ENCODE measurements at regions not wholly inside any gene's neighbourhood (a gene's known extent, or its start where the extent isn't known, plus 50 kb on each side); places are given as distances from the start of the nearest gene placed in this dataset.

- intact Hi-C loops (cut with micrococcal nuclease): no loop called here
- Mint-ChIP-seq H3K27ac (no peak overlapping the region), H3K36me3 (peaks cover 0 to 10% (median 0%) of the 10 kb centered on the region in 5 donors), H3K4me1 (peaks cover 0 to 12% (median 0%) of the 10 kb centered on the region in 7 donors), H3K9me3 (peaks cover 0 to 16% (median 2%) of the 10 kb centered on the region in 11 donors), H3K4me3 (no peak overlapping the region), H3K27me3 (peaks cover 0 to 17% (median 4%) of the 10 kb centered on the region in 5 donors)
- H3K27ac ChIP-seq (ENCODE audit: low read depth, low read length): no peak overlapping the region
- H3K36me3 ChIP-seq (ENCODE audit: control insufficient read depth in 2 of 3, insufficient read depth in 3 of 3, low read length in 3 of 3): no peaks in the 10 kb centered on the region
- CTCF ChIA-PET: no interaction called here
- H3K27me3 ChIP-seq (ENCODE audit: control insufficient read depth in 2 of 2, insufficient read depth in 2 of 2, low read length in 2 of 2): no peaks in the 10 kb centered on the region
- H3K9me3 ChIP-seq (ENCODE audit: control insufficient read depth in 2 of 3, low read length in 3 of 3): peaks cover 0 to 6% (median 0%) of the 10 kb centered on the region in 3 experiments
- no peaks in the 10 kb centered on the region for H3K4me1 ChIP-seq (ENCODE audit: control insufficient read depth in 2 of 2, insufficient read depth in 2 of 2, low read length in 2 of 2)
- ATAC-seq: no peak
- no peak overlapping the region for H3K4me3 ChIP-seq (ENCODE audit: low read length)
- no peak for DNase-seq
- POLR2A ChIA-PET: interaction anchor here (0.6 kb wide), 1 partner anchor 186 kb away, joined by 3 read pairs; no protein-coding TSS in a partner anchor
Measured at GRCh38 chr21:35737899-35738346, 322.4 kb downstream of the SETD4 start.

GRCh38 chr21:35737449-35737848 is 322.9 kb downstream of the SETD4 start:
- Mint-ChIP-seq H3K27me3 (peaks cover 0 to 15% (median 4%) of the 10 kb centered on the region in 5 donors), H3K36me3 (peaks cover 0 to 10% (median 0%) of the 10 kb centered on the region in 5 donors), H3K27ac (no peak overlapping the region), H3K4me1 (peaks cover 0 to 12% (median 0%) of the 10 kb centered on the region in 7 donors), H3K9me3 (peaks cover 0 to 16% (median 2%) of the 10 kb centered on the region in 11 donors), H3K4me3 (no peak overlapping the region)
- Histone ChIP-seq H3K4me3 (ENCODE audit: low read length) (no peak overlapping the region), H3K4me1 (ENCODE audit: control insufficient read depth in 2 of 2, insufficient read depth in 2 of 2, low read length in 2 of 2) (no peaks in the 10 kb centered on the region), H3K27me3 (ENCODE audit: control insufficient read depth in 2 of 2, insufficient read depth in 2 of 2, low read length in 2 of 2) (no peaks in the 10 kb centered on the region), H3K36me3 (ENCODE audit: control insufficient read depth in 2 of 3, insufficient read depth in 3 of 3, low read length in 3 of 3) (no peaks in the 10 kb centered on the region), H3K27ac (ENCODE audit: low read depth, low read length) (no peak overlapping the region), H3K9me3 (ENCODE audit: control insufficient read depth in 2 of 3, low read length in 3 of 3) (peaks cover 0 to 6% (median 0%) of the 10 kb centered on the region in 3 experiments)
- DNase-seq: no peak
- POLR2A ChIA-PET: no interaction called here
- ATAC-seq: no peak
- CTCF ChIA-PET: no interaction called here
- intact Hi-C loops (cut with micrococcal nuclease): no loop called here

- Mint-ChIP-seq H3K4me3 (no peak overlapping the region), H3K27me3 (peaks cover 3 to 34% (median 10%) of the 10 kb centered on the region in 5 donors), H3K27ac (no peak overlapping the region), H3K36me3 (peaks cover 0 to 5% (median 0%) of the 10 kb centered on the region in 5 donors), H3K9me3 (peaks cover 0 to 4% (median 0%) of the 10 kb centered on the region in 11 donors), H3K4me1 (peaks cover 0 to 4% (median 0%) of the 10 kb centered on the region in 7 donors)
- intact Hi-C loops (cut with micrococcal nuclease): no loop called here
- H3K4me3 ChIP-seq (ENCODE audit: low read length): no peak overlapping the region
- ChIA-PET POLR2A (no interaction called here), CTCF (no interaction called here)
- H3K27me3 ChIP-seq (ENCODE audit: control insufficient read depth in 2 of 2, insufficient read depth in 2 of 2, low read length in 2 of 2): no peaks in the 10 kb centered on the region
- DNase-seq (no peak), ATAC-seq (no peak)
- H3K27ac ChIP-seq (ENCODE audit: low read depth, low read length): no peak overlapping the region
- no peaks in the 10 kb centered on the region for H3K4me1 ChIP-seq (ENCODE audit: control insufficient read depth in 2 of 2, insufficient read depth in 2 of 2, low read length in 2 of 2)
- H3K36me3 ChIP-seq (ENCODE audit: control insufficient read depth in 2 of 3, insufficient read depth in 3 of 3, low read length in 3 of 3): no peaks in the 10 kb centered on the region
- no peaks in the 10 kb centered on the region for H3K9me3 ChIP-seq (ENCODE audit: control insufficient read depth in 2 of 3, low read length in 3 of 3)
Measured at GRCh38 chr21:35732788-35733187, 327.5 kb downstream of the SETD4 start.

GRCh38 chr21:35730325-35730724 is 330.0 kb downstream of the SETD4 start:
- Histone ChIP-seq H3K4me1 (ENCODE audit: control insufficient read depth in 2 of 2, insufficient read depth in 2 of 2, low read length in 2 of 2) (no peaks in the 10 kb centered on the region), H3K4me3 (ENCODE audit: low read length) (no peak overlapping the region), H3K36me3 (ENCODE audit: control insufficient read depth in 2 of 3, insufficient read depth in 3 of 3, low read length in 3 of 3) (no peaks in the 10 kb centered on the region), H3K27ac (ENCODE audit: low read depth, low read length) (no peak overlapping the region), H3K27me3 (ENCODE audit: control insufficient read depth in 2 of 2, insufficient read depth in 2 of 2, low read length in 2 of 2) (no peaks in the 10 kb centered on the region), H3K9me3 (ENCODE audit: control insufficient read depth in 2 of 3, low read length in 3 of 3) (no peaks in the 10 kb centered on the region)
- H3K27me3 Mint-ChIP-seq: peaks cover 14 to 48% (median 29%) of the 10 kb centered on the region in 5 donors
- no peaks in the 10 kb centered on the region for H3K36me3 Mint-ChIP-seq
- CTCF ChIA-PET: no interaction called here
- DNase-seq (no peak), ATAC-seq (no peak)
- intact Hi-C loops (cut with micrococcal nuclease): no loop called here
- H3K4me1 Mint-ChIP-seq: no peaks in the 10 kb centered on the region
- no peak overlapping the region for H3K27ac Mint-ChIP-seq
- POLR2A ChIA-PET: no interaction called here
- peaks cover 0 to 2% (median 0%) of the 10 kb centered on the region in 11 donors for H3K9me3 Mint-ChIP-seq
- H3K4me3 Mint-ChIP-seq: no peak overlapping the region

- Mint-ChIP-seq H3K27ac (no peak overlapping the region), H3K4me3 (no peak overlapping the region), H3K27me3 (peaks cover 13 to 46% (median 31%) of the 10 kb centered on the region in 5 donors), H3K9me3 (peaks cover 0 to 4% (median 0%) of the 10 kb centered on the region in 11 donors), H3K4me1 (no peaks in the 10 kb centered on the region), H3K36me3 (no peaks in the 10 kb centered on the region)
- no peak for ATAC-seq
- Histone ChIP-seq H3K9me3 (ENCODE audit: control insufficient read depth in 2 of 3, low read length in 3 of 3) (no peaks in the 10 kb centered on the region), H3K27ac (ENCODE audit: low read depth, low read length) (no peak overlapping the region), H3K4me1 (ENCODE audit: control insufficient read depth in 2 of 2, insufficient read depth in 2 of 2, low read length in 2 of 2) (no peaks in the 10 kb centered on the region), H3K4me3 (ENCODE audit: low read length) (no peak overlapping the region), H3K27me3 (ENCODE audit: control insufficient read depth in 2 of 2, insufficient read depth in 2 of 2, low read length in 2 of 2) (no peaks in the 10 kb centered on the region), H3K36me3 (ENCODE audit: control insufficient read depth in 2 of 3, insufficient read depth in 3 of 3, low read length in 3 of 3) (no peaks in the 10 kb centered on the region)
- intact Hi-C loops (cut with micrococcal nuclease): no loop called here
- DNase-seq: no peak
- ChIA-PET CTCF (no interaction called here), POLR2A (no interaction called here)
Measured at GRCh38 chr21:35727830-35728229, 332.5 kb downstream of the SETD4 start.

GRCh38 chr21:35724156-35724555 is 336.2 kb downstream of the SETD4 start:
- Histone ChIP-seq H3K27ac (ENCODE audit: low read depth, low read length) (no peak overlapping the region), H3K36me3 (ENCODE audit: control insufficient read depth in 2 of 3, insufficient read depth in 3 of 3, low read length in 3 of 3) (no peaks in the 10 kb centered on the region), H3K4me1 (ENCODE audit: control insufficient read depth in 2 of 2, insufficient read depth in 2 of 2, low read length in 2 of 2) (no peaks in the 10 kb centered on the region), H3K4me3 (ENCODE audit: low read length) (no peak overlapping the region), H3K27me3 (ENCODE audit: control insufficient read depth in 2 of 2, insufficient read depth in 2 of 2, low read length in 2 of 2) (no peaks in the 10 kb centered on the region), H3K9me3 (ENCODE audit: control insufficient read depth in 2 of 3, low read length in 3 of 3) (no peaks in the 10 kb centered on the region)
- Mint-ChIP-seq H3K4me3 (no peak overlapping the region), H3K4me1 (peaks cover 0 to 2% (median 0%) of the 10 kb centered on the region in 7 donors), H3K36me3 (no peaks in the 10 kb centered on the region), H3K27ac (no peak overlapping the region), H3K27me3 (peaks cover 13 to 35% (median 29%) of the 10 kb centered on the region in 5 donors), H3K9me3 (peaks cover 0 to 11% (median 2%) of the 10 kb centered on the region in 11 donors)
- ChIA-PET POLR2A (no interaction called here), CTCF (no interaction called here)
- DNase-seq (no peak), ATAC-seq (no peak)
- intact Hi-C loops (cut with micrococcal nuclease): no loop called here

GRCh38 chr21:35721701-35722100 is 338.6 kb downstream of the SETD4 start:
- Mint-ChIP-seq H3K9me3 (peaks cover 0 to 11% (median 1%) of the 10 kb centered on the region in 11 donors), H3K27me3 (peaks cover under 1 to 23% (median 17%) of the 10 kb centered on the region in 5 donors), H3K4me3 (no peak overlapping the region), H3K27ac (no peak overlapping the region), H3K36me3 (no peaks in the 10 kb centered on the region), H3K4me1 (peaks cover 0 to 2% (median 0%) of the 10 kb centered on the region in 7 donors)
- no peak for ATAC-seq
- Histone ChIP-seq H3K36me3 (ENCODE audit: control insufficient read depth in 2 of 3, insufficient read depth in 3 of 3, low read length in 3 of 3) (no peaks in the 10 kb centered on the region), H3K4me1 (ENCODE audit: control insufficient read depth in 2 of 2, insufficient read depth in 2 of 2, low read length in 2 of 2) (no peaks in the 10 kb centered on the region), H3K9me3 (ENCODE audit: control insufficient read depth in 2 of 3, low read length in 3 of 3) (no peaks in the 10 kb centered on the region), H3K27ac (ENCODE audit: low read depth, low read length) (no peak overlapping the region), H3K4me3 (ENCODE audit: low read length) (no peak overlapping the region), H3K27me3 (ENCODE audit: control insufficient read depth in 2 of 2, insufficient read depth in 2 of 2, low read length in 2 of 2) (no peaks in the 10 kb centered on the region)
- POLR2A ChIA-PET: no interaction called here
- CTCF ChIA-PET: no interaction called here
- DNase-seq: no peak
- intact Hi-C loops (cut with micrococcal nuclease): no loop called here
